ENCODE measurements at regions not wholly inside any gene's neighbourhood (a gene's known extent, or its start where the extent isn't known, plus 50 kb on each side); places are given as distances from the start of the nearest gene placed in this dataset.

DNA sequence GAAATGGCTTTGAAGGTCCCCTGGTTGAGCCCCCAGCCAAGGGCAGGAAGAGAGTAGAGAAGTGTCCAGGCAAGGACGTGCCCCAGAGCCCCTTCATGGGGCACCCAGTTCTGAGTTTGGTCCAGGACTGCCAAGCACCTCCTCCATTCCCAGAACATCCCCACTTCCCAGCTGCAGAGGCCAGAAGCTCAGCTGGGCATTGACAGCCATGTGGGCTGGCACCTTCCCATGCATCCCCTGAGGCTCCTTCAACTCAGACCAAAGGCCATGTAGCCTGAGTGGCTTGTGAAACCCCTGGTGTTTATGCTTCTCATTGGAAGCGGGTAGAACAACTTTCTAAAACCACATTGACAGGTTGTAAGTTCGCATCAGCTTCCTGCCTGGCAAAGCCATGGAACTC lies 789.6 kb downstream of the TBC1D22A start:
- TF ChIP-seq RARB (CRISPR knock-in tag; IDR thresholded peaks at IDR 0.05) (no peak), ZNF565 (CRISPR knock-in tag; conservative IDR thresholded peaks at IDR 0.05; ENCODE audit: low read depth) (no peak), OSR1 (CRISPR knock-in tag; IDR thresholded peaks at IDR 0.05) (no peak), ZFP30 (CRISPR knock-in tag; IDR thresholded peaks at IDR 0.05) (no peak), ESRRG (CRISPR knock-in tag; IDR thresholded peaks at IDR 0.05) (no peak), ZFP3 (CRISPR knock-in tag; IDR thresholded peaks at IDR 0.05) (no peak), CSDC2 (CRISPR knock-in tag; IDR thresholded peaks at IDR 0.05) (no peak), ARNTL (CRISPR knock-in tag; IDR thresholded peaks at IDR 0.05; ENCODE audit: borderline replicate concordance, low read depth) (no peak), TCF4 (CRISPR knock-in tag; IDR thresholded peaks at IDR 0.05; ENCODE audit: borderline replicate concordance) (no peak), ZC3H10 (CRISPR knock-in tag; IDR thresholded peaks at IDR 0.05) (no peak)
- TF ChIP-seq, protein P1, sequence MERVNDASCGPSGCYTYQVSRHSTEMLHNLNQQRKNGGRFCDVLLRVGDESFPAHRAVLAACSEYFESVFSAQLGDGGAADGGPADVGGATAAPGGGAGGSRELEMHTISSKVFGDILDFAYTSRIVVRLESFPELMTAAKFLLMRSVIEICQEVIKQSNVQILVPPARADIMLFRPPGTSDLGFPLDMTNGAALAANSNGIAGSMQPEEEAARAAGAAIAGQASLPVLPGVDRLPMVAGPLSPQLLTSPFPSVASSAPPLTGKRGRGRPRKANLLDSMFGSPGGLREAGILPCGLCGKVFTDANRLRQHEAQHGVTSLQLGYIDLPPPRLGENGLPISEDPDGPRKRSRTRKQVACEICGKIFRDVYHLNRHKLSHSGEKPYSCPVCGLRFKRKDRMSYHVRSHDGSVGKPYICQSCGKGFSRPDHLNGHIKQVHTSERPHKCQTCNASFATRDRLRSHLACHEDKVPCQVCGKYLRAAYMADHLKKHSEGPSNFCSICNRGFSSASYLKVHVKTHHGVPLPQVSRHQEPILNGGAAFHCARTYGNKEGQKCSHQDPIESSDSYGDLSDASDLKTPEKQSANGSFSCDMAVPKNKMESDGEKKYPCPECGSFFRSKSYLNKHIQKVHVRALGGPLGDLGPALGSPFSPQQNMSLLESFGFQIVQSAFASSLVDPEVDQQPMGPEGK (CRISPR knock-in tag; IDR thresholded peaks at IDR 0.05; ENCODE audit: borderline replicate concordance): no peak
- TF ChIP-seq, protein P2, sequence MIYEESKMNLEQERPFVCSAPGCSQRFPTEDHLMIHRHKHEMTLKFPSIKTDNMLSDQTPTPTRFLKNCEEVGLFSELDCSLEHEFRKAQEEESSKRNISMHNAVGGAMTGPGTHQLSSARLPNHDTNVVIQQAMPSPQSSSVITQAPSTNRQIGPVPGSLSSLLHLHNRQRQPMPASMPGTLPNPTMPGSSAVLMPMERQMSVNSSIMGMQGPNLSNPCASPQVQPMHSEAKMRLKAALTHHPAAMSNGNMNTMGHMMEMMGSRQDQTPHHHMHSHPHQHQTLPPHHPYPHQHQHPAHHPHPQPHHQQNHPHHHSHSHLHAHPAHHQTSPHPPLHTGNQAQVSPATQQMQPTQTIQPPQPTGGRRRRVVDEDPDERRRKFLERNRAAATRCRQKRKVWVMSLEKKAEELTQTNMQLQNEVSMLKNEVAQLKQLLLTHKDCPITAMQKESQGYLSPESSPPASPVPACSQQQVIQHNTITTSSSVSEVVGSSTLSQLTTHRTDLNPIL (CRISPR knock-in tag; IDR thresholded peaks at IDR 0.05; ENCODE audit: low read depth): no peak

Data from SK-N-SH treated with all-trans-retinoic acid at 6 μM for 48 hours (cell line).